ENCODE measurements at regions not wholly inside any gene's neighbourhood (a gene's known extent, or its start where the extent isn't known, plus 50 kb on each side); places are given as distances from the start of the nearest gene placed in this dataset.

DNA sequence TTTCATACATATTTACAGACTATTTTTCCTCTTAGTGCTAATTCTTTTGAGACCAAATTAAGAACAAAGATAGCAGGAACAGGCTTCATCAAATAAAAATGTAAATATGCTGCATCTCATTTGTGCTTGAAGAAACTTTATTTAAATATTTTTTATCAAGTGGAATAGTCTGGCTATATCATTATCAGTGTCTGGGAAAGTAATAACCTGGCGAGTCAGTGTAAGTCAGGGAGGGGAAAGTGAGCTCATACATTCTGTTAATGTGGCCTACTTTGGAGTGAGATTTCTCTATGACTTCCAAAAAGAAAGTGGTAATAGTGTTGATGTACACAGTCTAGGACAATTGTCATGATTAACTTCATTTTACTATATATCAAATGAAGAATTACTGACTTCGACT, 1045.1 kb downstream of the ADGRL2 start:
- Mint-ChIP-seq H3K27me3 (ENCODE audit: low read depth) (no peaks in the 10 kb centered on the region), H3K36me3 (no peaks in the 10 kb centered on the region), H3K4me1 (peaks cover 70% of the 10 kb centered on the region), H3K4me3 (peak overlapping the region; percentile 14), H3K27ac (0 out of 2 replicates have a peak overlapping the region, but pooled peaks have one; percentile 44), H3K9me3 (no peaks in the 10 kb centered on the region)
- ChIA-PET CTCF (no interaction called here), POLR2A (no interaction called here)
- TF ChIP-seq, protein P1, sequence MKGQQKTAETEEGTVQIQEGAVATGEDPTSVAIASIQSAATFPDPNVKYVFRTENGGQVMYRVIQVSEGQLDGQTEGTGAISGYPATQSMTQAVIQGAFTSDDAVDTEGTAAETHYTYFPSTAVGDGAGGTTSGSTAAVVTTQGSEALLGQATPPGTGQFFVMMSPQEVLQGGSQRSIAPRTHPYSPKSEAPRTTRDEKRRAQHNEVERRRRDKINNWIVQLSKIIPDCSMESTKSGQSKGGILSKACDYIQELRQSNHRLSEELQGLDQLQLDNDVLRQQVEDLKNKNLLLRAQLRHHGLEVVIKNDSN (CRISPR knock-in tag; IDR thresholded peaks at IDR 0.05), result no peak
- TF ChIP-seq ZNF232 (CRISPR knock-in tag; IDR thresholded peaks at IDR 0.05) (no peak), NFYB (CRISPR knock-in tag; conservative IDR thresholded peaks at IDR 0.05; ENCODE audit: low read depth) (no peak), ELF4 (CRISPR knock-in tag; IDR thresholded peaks at IDR 0.05; ENCODE audit: low read depth) (no peak), SMAD4 (CRISPR knock-in tag; IDR thresholded peaks at IDR 0.05) (no peak), GRHL2 (CRISPR knock-in tag; IDR thresholded peaks at IDR 0.05; ENCODE audit: insufficient replicate concordance, severe bottlenecking) (no peak), TEAD4 (CRISPR knock-in tag; IDR thresholded peaks at IDR 0.05) (no peak)
- TF ChIP-seq, protein P2, sequence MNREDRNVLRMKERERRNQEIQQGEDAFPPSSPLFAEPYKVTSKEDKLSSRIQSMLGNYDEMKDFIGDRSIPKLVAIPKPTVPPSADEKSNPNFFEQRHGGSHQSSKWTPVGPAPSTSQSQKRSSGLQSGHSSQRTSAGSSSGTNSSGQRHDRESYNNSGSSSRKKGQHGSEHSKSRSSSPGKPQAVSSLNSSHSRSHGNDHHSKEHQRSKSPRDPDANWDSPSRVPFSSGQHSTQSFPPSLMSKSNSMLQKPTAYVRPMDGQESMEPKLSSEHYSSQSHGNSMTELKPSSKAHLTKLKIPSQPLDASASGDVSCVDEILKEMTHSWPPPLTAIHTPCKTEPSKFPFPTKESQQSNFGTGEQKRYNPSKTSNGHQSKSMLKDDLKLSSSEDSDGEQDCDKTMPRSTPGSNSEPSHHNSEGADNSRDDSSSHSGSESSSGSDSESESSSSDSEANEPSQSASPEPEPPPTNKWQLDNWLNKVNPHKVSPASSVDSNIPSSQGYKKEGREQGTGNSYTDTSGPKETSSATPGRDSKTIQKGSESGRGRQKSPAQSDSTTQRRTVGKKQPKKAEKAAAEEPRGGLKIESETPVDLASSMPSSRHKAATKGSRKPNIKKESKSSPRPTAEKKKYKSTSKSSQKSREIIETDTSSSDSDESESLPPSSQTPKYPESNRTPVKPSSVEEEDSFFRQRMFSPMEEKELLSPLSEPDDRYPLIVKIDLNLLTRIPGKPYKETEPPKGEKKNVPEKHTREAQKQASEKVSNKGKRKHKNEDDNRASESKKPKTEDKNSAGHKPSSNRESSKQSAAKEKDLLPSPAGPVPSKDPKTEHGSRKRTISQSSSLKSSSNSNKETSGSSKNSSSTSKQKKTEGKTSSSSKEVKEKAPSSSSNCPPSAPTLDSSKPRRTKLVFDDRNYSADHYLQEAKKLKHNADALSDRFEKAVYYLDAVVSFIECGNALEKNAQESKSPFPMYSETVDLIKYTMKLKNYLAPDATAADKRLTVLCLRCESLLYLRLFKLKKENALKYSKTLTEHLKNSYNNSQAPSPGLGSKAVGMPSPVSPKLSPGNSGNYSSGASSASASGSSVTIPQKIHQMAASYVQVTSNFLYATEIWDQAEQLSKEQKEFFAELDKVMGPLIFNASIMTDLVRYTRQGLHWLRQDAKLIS (CRISPR knock-in tag; IDR thresholded peaks at IDR 0.05; ENCODE audit: borderline replicate concordance), result no peak
- TF ChIP-seq, protein P3, sequence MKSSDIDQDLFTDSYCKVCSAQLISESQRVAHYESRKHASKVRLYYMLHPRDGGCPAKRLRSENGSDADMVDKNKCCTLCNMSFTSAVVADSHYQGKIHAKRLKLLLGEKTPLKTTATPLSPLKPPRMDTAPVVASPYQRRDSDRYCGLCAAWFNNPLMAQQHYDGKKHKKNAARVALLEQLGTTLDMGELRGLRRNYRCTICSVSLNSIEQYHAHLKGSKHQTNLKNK (CRISPR knock-in tag; IDR thresholded peaks at IDR 0.05), result no peak
- TF ChIP-seq, protein P4, sequence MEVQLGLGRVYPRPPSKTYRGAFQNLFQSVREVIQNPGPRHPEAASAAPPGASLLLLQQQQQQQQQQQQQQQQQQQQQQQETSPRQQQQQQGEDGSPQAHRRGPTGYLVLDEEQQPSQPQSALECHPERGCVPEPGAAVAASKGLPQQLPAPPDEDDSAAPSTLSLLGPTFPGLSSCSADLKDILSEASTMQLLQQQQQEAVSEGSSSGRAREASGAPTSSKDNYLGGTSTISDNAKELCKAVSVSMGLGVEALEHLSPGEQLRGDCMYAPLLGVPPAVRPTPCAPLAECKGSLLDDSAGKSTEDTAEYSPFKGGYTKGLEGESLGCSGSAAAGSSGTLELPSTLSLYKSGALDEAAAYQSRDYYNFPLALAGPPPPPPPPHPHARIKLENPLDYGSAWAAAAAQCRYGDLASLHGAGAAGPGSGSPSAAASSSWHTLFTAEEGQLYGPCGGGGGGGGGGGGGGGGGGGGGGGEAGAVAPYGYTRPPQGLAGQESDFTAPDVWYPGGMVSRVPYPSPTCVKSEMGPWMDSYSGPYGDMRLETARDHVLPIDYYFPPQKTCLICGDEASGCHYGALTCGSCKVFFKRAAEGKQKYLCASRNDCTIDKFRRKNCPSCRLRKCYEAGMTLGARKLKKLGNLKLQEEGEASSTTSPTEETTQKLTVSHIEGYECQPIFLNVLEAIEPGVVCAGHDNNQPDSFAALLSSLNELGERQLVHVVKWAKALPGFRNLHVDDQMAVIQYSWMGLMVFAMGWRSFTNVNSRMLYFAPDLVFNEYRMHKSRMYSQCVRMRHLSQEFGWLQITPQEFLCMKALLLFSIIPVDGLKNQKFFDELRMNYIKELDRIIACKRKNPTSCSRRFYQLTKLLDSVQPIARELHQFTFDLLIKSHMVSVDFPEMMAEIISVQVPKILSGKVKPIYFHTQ (CRISPR knock-in tag; IDR thresholded peaks at IDR 0.05), result no peak
- TF ChIP-seq, protein P5, sequence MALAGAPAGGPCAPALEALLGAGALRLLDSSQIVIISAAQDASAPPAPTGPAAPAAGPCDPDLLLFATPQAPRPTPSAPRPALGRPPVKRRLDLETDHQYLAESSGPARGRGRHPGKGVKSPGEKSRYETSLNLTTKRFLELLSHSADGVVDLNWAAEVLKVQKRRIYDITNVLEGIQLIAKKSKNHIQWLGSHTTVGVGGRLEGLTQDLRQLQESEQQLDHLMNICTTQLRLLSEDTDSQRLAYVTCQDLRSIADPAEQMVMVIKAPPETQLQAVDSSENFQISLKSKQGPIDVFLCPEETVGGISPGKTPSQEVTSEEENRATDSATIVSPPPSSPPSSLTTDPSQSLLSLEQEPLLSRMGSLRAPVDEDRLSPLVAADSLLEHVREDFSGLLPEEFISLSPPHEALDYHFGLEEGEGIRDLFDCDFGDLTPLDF (CRISPR knock-in tag; IDR thresholded peaks at IDR 0.05), result no peak
- TF ChIP-seq, protein P6, sequence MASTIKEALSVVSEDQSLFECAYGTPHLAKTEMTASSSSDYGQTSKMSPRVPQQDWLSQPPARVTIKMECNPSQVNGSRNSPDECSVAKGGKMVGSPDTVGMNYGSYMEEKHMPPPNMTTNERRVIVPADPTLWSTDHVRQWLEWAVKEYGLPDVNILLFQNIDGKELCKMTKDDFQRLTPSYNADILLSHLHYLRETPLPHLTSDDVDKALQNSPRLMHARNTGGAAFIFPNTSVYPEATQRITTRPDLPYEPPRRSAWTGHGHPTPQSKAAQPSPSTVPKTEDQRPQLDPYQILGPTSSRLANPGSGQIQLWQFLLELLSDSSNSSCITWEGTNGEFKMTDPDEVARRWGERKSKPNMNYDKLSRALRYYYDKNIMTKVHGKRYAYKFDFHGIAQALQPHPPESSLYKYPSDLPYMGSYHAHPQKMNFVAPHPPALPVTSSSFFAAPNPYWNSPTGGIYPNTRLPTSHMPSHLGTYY (CRISPR knock-in tag; IDR thresholded peaks at IDR 0.05), result no peak
- TF ChIP-seq, protein P7, sequence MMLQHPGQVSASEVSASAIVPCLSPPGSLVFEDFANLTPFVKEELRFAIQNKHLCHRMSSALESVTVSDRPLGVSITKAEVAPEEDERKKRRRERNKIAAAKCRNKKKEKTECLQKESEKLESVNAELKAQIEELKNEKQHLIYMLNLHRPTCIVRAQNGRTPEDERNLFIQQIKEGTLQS (CRISPR knock-in tag; conservative IDR thresholded peaks at IDR 0.05), result no peak
- DNase-seq (ENCODE audit: low spot score), result no peak
- ATAC-seq, result no peak
